ENCODE measurements at regions not wholly inside any gene's neighbourhood (a gene's known extent, or its start where the extent isn't known, plus 50 kb on each side); places are given as distances from the start of the nearest gene placed in this dataset.
"Not testable (repeated sequence)": the region's sequence is repeated elsewhere in the genome, so short reads cannot be mapped to it uniquely, and the experiment has no call there.

DNA sequence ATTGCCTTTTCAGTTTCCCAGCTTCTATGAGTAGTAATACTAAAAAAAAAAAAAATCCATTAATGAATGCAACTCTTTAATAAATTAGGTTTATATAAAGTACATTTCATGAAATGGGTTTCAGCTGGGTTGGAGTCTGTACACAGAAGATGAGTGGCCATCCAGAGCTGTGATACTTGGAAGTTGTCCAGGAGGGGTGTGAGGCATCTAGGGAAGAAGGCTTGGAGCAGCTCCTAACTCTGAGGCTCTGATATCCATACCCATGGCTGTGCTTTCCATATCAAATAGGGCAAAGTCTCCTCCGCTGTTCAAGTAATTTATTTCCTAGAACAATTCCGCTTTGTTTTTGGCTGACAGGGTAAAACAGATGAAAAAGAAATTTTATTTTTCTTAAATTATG is 423.3 kb upstream of the TENM3 start:
- no peak for DNase-seq (ENCODE audit: low spot score)

- DNase-seq (ENCODE audit: low spot score), result no peak
Measured at GRCh38 chr4:181820553-181820952, 422.6 kb upstream of the TENM3 start.

- no peak for DNase-seq (ENCODE audit: low spot score)
Measured at GRCh38 chr4:181821039-181822004, 421.9 kb upstream of the TENM3 start.

DNA sequence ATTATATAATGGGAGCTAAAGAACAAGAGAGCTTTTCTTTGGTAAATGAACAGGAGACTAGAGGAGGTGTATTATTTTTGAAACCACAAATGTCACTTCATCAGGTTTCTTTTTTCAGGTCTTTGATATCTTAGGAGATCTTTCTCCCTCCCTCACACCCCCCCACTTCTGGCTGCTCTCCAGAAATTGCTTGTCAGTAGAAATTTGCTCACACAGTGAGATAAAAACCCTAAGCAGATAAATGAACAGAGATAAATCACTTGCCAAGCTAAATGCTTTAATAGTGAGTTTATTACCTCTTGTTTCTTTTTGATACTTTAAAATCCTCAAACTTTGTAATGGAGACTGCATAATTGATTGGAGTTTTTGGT is 421.2 kb upstream of the TENM3 start:
- DNase-seq (ENCODE audit: low spot score), result no peak

DNA sequence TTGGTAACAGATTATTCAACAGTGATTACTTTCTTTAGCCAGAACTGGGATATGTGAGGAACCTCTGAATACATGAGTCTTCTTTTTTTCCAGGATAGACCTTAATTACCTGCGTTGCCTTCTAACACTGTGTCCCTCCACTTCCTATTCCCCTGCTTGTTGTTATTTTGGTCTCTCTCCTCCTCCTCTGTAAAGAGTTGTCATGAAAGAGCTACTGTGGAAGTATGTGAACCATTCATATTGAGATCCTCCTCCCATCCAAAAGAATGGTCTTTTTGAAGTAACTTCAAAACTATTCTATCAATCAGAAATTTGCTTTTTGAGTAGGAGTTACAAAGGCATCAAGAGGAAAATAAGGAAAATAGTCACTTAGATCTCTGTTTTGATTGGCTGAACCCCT is 420.0 kb upstream of the TENM3 start:
- no peak for DNase-seq (ENCODE audit: low spot score)

- no peak for DNase-seq (ENCODE audit: low spot score)
Measured at GRCh38 chr4:181823645-181824044, 419.6 kb upstream of the TENM3 start.

DNA sequence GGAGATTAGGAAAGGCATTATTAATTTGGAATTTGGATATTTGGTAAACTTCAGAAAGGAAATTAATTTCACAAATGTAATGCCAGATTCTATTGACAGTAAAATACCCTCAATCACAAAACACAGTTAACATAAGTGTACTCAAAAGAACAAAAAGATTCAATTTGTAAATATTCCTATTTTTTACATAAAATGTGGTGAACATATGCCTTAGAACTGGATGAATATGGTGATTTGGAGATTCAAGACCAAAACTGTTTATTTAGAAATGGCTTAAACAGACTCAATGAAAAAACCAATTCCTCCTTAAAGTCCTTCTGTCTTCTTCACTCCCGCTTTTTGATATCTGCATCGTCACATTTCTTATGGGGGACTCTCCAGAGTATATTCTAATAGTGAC is 417.6 kb upstream of the TENM3 start:
- DNase-seq (ENCODE audit: low spot score), result no peak

DNA sequence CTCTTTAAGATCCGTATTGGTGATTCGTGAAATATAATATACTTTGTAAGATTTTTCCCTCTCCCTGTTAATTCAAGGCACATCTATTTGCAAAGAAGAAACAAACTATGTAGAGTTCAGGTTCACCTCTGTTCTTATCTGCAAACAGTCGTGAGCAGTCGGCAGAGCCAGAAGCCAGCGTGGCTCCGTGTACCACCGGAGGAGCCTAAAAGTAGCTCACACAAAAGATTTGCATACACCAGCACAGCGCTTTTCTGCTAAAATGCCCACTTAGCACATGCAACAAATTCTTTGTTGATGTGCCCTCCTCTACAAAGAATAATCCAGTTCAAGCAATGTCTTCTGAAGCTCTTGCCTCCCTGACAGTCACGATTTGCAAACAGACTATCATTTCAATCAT is 416.0 kb upstream of the TENM3 start:
- DNase-seq (ENCODE audit: low spot score), result no peak

- DNase-seq (ENCODE audit: low spot score), result no peak
Measured at GRCh38 chr4:181830404-181831035, 412.7 kb upstream of the TENM3 start.

DNA sequence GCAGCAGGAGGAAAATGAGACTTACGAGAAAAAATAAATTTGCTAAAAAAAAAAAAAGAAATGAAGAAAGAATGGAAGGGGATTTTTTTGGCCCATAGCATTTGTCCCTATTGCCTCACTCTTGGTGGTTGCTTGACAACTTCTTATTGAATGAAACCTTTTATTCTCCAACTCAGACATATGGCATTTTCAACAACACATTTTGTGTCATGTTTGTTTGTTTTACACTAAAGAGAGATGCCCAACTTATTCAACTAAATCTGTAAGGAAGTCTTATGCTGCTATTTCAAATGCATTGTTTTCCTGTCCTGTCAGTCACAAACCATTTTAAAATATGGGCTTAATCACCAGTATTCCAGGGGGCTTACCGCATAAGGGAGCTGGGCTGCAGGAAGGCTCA is 409.1 kb upstream of the TENM3 start:
- DNase-seq (ENCODE audit: low spot score), result no peak

- no peak for DNase-seq (ENCODE audit: low spot score)
Measured at GRCh38 chr4:181835348-181835747, 407.9 kb upstream of the TENM3 start.

- DNase-seq (ENCODE audit: low spot score), result no peak
Measured at GRCh38 chr4:181838253-181838652, 404.9 kb upstream of the TENM3 start.

- not testable (repeated sequence) for DNase-seq (ENCODE audit: low spot score)
Measured at GRCh38 chr4:181843797-181844196, 399.4 kb upstream of the TENM3 start.

DNA sequence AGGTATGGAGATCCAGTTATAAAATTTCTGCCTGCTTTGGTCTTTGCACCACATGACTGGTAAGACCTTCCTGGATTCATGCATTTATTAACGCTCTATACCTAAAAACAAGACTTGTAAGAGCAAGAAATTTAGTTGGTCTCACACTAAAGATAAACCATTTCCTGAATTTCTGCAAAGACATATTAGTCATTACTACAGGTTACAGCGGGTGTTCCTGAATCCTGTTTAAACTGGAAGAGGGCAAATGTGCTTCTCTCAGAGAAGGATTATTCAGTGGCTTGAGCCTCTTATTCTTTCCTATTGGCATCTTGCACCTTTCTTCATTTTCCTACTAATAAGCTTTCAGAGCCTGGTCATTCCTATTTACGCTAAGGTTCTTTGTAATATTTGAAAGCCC is 397.6 kb upstream of the TENM3 start:
- DNase-seq (ENCODE audit: low spot score), result no peak

GRCh38 chr4:181846934-181847333 is 396.3 kb upstream of the TENM3 start:
- no peak for DNase-seq (ENCODE audit: low spot score)

- DNase-seq (ENCODE audit: low spot score), result no peak
Measured at GRCh38 chr4:181848357-181848756, 394.8 kb upstream of the TENM3 start.

- no peak for DNase-seq (ENCODE audit: low spot score)
Measured at GRCh38 chr4:181849472-181849871, 393.7 kb upstream of the TENM3 start.

GRCh38 chr4:181853881-181854511 is 389.2 kb upstream of the TENM3 start:
- no peak for DNase-seq (ENCODE audit: low spot score)

DNA sequence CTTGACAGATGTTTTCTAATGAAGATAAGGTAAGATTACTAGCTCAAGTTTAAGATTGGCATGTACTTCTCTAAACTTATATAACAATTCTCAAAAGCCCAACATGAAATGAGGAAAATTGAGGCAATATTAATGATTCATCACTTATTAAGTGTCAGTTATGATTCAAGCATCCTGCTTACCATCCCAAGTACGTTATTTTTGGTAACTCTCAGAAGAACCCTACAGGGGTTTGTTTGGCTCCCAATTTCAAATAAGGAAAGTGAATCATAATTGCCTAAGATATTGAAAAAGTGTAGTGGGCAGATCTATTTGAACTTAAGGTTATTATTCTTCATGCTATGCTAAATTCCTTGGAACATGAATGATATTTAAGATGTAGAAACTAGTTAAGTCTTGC is 387.9 kb upstream of the TENM3 start:
- no peak for DNase-seq (ENCODE audit: low spot score)

DNA sequence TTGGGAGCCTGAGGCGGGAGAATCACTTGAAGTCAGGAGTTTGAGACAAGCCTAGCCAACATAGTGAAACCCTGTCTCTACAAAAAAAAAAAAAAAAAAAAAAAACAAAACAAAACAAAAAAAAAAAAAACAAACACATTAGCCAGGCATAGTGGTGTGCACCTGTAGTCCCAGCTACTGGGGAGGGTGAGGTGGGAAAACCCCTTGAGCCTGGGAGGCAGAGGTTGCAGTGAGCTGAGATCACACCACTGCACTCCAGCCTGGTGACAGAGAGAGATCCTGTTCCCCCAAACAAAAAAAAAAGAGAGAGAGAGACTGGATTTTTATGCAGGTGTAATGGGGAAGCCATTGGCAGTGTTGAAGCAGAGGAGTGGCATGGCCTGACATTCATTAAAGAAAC is 385.7 kb upstream of the TENM3 start:
- DNase-seq (ENCODE audit: low spot score), result not testable (repeated sequence)

DNA sequence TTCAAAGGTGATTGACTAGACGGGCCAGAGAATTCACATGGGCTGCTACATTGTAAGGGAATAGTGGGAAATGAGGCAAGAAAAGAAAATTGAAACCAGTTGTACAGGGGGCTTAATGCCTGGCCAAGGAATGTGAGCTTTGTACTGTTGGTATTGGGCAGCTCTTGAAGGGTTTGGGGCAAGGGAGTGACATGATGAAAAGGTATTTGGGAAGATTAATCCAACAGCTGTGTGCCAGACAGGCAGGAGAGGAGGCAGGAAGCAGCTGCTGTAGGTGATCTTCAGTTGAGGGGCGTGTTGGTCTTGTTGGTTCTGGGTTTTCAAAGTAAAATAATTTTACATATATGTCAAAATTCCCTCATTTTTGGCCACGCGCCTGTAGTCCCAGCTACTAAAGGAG is 384.5 kb upstream of the TENM3 start:
- no peak for DNase-seq (ENCODE audit: low spot score)

- DNase-seq (ENCODE audit: low spot score), result no peak
Measured at GRCh38 chr4:181859439-181859838, 383.8 kb upstream of the TENM3 start.

DNA sequence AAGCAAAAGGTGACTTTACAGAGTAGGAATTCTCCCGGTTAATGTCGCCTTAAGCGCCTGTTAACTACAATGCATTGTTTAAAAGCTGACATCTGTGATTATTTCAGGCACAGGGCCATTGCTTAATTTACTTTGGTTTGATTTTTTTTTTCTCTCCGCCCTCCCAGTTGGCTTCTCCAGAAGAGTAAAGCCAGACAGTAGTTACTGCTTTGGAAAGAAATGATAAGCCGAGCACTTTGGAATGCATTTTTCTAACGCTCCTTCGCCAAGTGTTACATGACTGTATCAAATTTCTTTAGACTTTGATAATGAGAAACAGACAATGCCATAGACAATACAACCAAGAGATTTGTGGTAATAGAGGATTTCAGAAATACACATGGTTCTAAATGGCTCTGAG is 383.0 kb upstream of the TENM3 start:
- no peak for DNase-seq (ENCODE audit: low spot score)

Data from germinal center (tissue), 1 donor.